ENCODE measurements at regions not wholly inside any gene's neighbourhood (a gene's known extent, or its start where the extent isn't known, plus 50 kb on each side); places are given as distances from the start of the nearest gene placed in this dataset.

- no peak for DNase-seq
- no peak overlapping the region for H3K4me3 ChIP-seq (ENCODE audit: low read depth, low read length)
- no peaks in the 10 kb centered on the region for H3K36me3 ChIP-seq (replicated peaks)
- TF ChIP-seq CTCF (IDR thresholded peaks at IDR 0.05; ENCODE audit: low read depth, low read length, missing control alignments) = no peak
- H3K27ac ChIP-seq = no peak overlapping the region
- in situ Hi-C loops (cut with HindIII; ENCODE audit: low pct_ligation_motif_present, low sequenced_read_pairs) = no loop called here
- no peaks in the 10 kb centered on the region for H3K27me3 ChIP-seq (replicated peaks)
Observed at GRCh38 chr5:122718611-122719010, 56.3 kb upstream of the SNX2 start.

- no peak for TF ChIP-seq CTCF (IDR thresholded peaks at IDR 0.05; ENCODE audit: low read depth, low read length, missing control alignments)
- no peaks in the 10 kb centered on the region for H3K27me3 ChIP-seq (replicated peaks)
- no peaks in the 10 kb centered on the region for H3K36me3 ChIP-seq (replicated peaks)
- H3K27ac ChIP-seq = no peak overlapping the region
- no peak for DNase-seq
- no peak overlapping the region for H3K4me3 ChIP-seq (ENCODE audit: low read depth, low read length)
- in situ Hi-C loops (cut with HindIII; ENCODE audit: low pct_ligation_motif_present, low sequenced_read_pairs) = no loop called here
Observed at GRCh38 chr5:122719991-122720746, 54.7 kb upstream of the SNX2 start.

GRCh38 chr5:122721127-122721526 is 53.8 kb upstream of the SNX2 start:
- Histone ChIP-seq H3K27ac (no peak overlapping the region), H3K4me3 (ENCODE audit: low read depth, low read length) (no peak overlapping the region), H3K36me3 (replicated peaks) (no peaks in the 10 kb centered on the region), H3K27me3 (replicated peaks) (no peaks in the 10 kb centered on the region)
- in situ Hi-C loops (cut with HindIII; ENCODE audit: low pct_ligation_motif_present, low sequenced_read_pairs) = no loop called here
- DNase-seq = no peak
- TF ChIP-seq CTCF (IDR thresholded peaks at IDR 0.05; ENCODE audit: low read depth, low read length, missing control alignments) = no peak

- Histone ChIP-seq H3K27me3 (replicated peaks) (no peaks in the 10 kb centered on the region), H3K36me3 (replicated peaks) (no peaks in the 10 kb centered on the region), H3K27ac (no peak overlapping the region), H3K4me3 (ENCODE audit: low read depth, low read length) (no peak overlapping the region)
- DNase-seq = no peak
- in situ Hi-C loops (cut with HindIII; ENCODE audit: low pct_ligation_motif_present, low sequenced_read_pairs) = no loop called here
- no peak for TF ChIP-seq CTCF (IDR thresholded peaks at IDR 0.05; ENCODE audit: low read depth, low read length, missing control alignments)
Observed at GRCh38 chr5:122722341-122722740, 52.5 kb upstream of the SNX2 start.

GRCh38 chr5:122723606-122724352 is 51.1 kb upstream of the SNX2 start:
- Histone ChIP-seq H3K27ac (peak overlapping the region; percentile 4), H3K4me3 (ENCODE audit: low read depth, low read length) (no peak overlapping the region), H3K36me3 (replicated peaks) (no peaks in the 10 kb centered on the region), H3K27me3 (replicated peaks) (no peaks in the 10 kb centered on the region)
- no peak for TF ChIP-seq CTCF (IDR thresholded peaks at IDR 0.05; ENCODE audit: low read depth, low read length, missing control alignments)
- DNase-seq = peak; percentile 55
- in situ Hi-C loops (cut with HindIII; ENCODE audit: low pct_ligation_motif_present, low sequenced_read_pairs) = no loop called here

Measured in brain microvascular endothelial cell (primary cell).